ENCODE measurements at regions not wholly inside any gene's neighbourhood (a gene's known extent, or its start where the extent isn't known, plus 50 kb on each side); places are given as distances from the start of the nearest gene placed in this dataset.

GRCh38 chr11:91906871-91907624, 317.6 kb upstream of the FAT3 start:
- in situ Hi-C loops (cut with MboI; ENCODE audit: low sequenced_read_pairs in 4 of 4) (no loop called here), intact Hi-C loops (cut with DNase I; ENCODE audit: low total_unique reads) (no loop called here)
- H3K9me3 ChIP-seq = no peaks in the 10 kb centered on the region
- no peaks in the 10 kb centered on the region for H3K27me3 ChIP-seq
- ATAC-seq (no peak), DNase-seq (no peak)
- H3K4me1 ChIP-seq = no peaks in the 10 kb centered on the region
- H3K4me3 ChIP-seq = no peak overlapping the region
- TF ChIP-seq POLR2A (IDR thresholded peaks at IDR 0.05) (no peak), CTCF (IDR thresholded peaks at IDR 0.05 in 4 of 5, conservative IDR thresholded peaks at IDR 0.05 in 1 of 5) (no peak)
- no peak overlapping the region for H3K27ac ChIP-seq
- no peaks in the 10 kb centered on the region for H3K36me3 ChIP-seq

- no peaks in the 10 kb centered on the region for H3K27me3 ChIP-seq
- intact Hi-C loops (cut with DNase I; ENCODE audit: low total_unique reads) = no loop called here
- DNase-seq (no peak), ATAC-seq (no peak)
- H3K4me1 ChIP-seq = no peaks in the 10 kb centered on the region
- in situ Hi-C loops (cut with MboI; ENCODE audit: low sequenced_read_pairs in 4 of 4) = no loop called here
- TF ChIP-seq POLR2A (IDR thresholded peaks at IDR 0.05) = no peak
- TF ChIP-seq CTCF (IDR thresholded peaks at IDR 0.05 in 4 of 5, conservative IDR thresholded peaks at IDR 0.05 in 1 of 5) = no peak
- no peak overlapping the region for H3K27ac ChIP-seq
- no peaks in the 10 kb centered on the region for H3K9me3 ChIP-seq
- H3K36me3 ChIP-seq = no peaks in the 10 kb centered on the region
- no peak overlapping the region for H3K4me3 ChIP-seq
Measured at GRCh38 chr11:91904792-91905785, 319.5 kb upstream of the FAT3 start.

GRCh38 chr11:91902312-91902711, 322.3 kb upstream of the FAT3 start:
- H3K4me3 ChIP-seq = no peak overlapping the region
- H3K4me1 ChIP-seq = no peaks in the 10 kb centered on the region
- no peak for TF ChIP-seq CTCF (IDR thresholded peaks at IDR 0.05 in 4 of 5, conservative IDR thresholded peaks at IDR 0.05 in 1 of 5)
- no peak overlapping the region for H3K27ac ChIP-seq
- no peaks in the 10 kb centered on the region for H3K9me3 ChIP-seq
- ATAC-seq (no peak), DNase-seq (no peak)
- H3K36me3 ChIP-seq = no peaks in the 10 kb centered on the region
- in situ Hi-C loops (cut with MboI; ENCODE audit: low sequenced_read_pairs in 4 of 4) (no loop called here), intact Hi-C loops (cut with DNase I; ENCODE audit: low total_unique reads) (no loop called here)
- H3K27me3 ChIP-seq = no peaks in the 10 kb centered on the region

- Histone ChIP-seq H3K36me3 (no peaks in the 10 kb centered on the region), H3K27ac (no peak overlapping the region), H3K4me3 (no peak overlapping the region), H3K4me1 (no peaks in the 10 kb centered on the region), H3K9me3 (no peaks in the 10 kb centered on the region), H3K27me3 (no peaks in the 10 kb centered on the region)
- in situ Hi-C loops (cut with MboI; ENCODE audit: low sequenced_read_pairs in 4 of 4) (no loop called here), intact Hi-C loops (cut with DNase I; ENCODE audit: low total_unique reads) (no loop called here)
- ATAC-seq (no peak), DNase-seq (no peak)
- TF ChIP-seq CTCF (IDR thresholded peaks at IDR 0.05 in 4 of 5, conservative IDR thresholded peaks at IDR 0.05 in 1 of 5) = no peak
- no peak for TF ChIP-seq POLR2A (IDR thresholded peaks at IDR 0.05)
Measured at GRCh38 chr11:91880660-91881059, 344.0 kb upstream of the FAT3 start.
